ENCODE measurements at regions not wholly inside any gene's neighbourhood (a gene's known extent, or its start where the extent isn't known, plus 50 kb on each side); places are given as distances from the start of the nearest gene placed in this dataset.

- no peak overlapping the region for H3K18ac ChIP-seq (ENCODE audit: insufficient read length, low read depth, low read length)
- H3T11ph ChIP-seq (ENCODE audit: low read length), result no peak overlapping the region
- no peak overlapping the region for H3K4ac ChIP-seq (ENCODE audit: low read depth, low read length)
- H4K91ac ChIP-seq (ENCODE audit: insufficient read length, low read depth, low read length), result no peak overlapping the region
- no peaks in the 10 kb centered on the region for H4K20me1 ChIP-seq (ENCODE audit: control insufficient read depth, insufficient read depth, insufficient read length)
- H3K9me3 ChIP-seq (ENCODE audit: control insufficient read depth, low read depth, low read length), result no peaks in the 10 kb centered on the region
- no peak overlapping the region for H3K14ac ChIP-seq (ENCODE audit: insufficient read depth, low read length)
- H3K27me3 Mint-ChIP-seq (ENCODE audit: low read depth), result no peaks in the 10 kb centered on the region
- no peaks in the 10 kb centered on the region for H3K79me1 ChIP-seq (ENCODE audit: insufficient read depth, low read depth, low read length, poor library complexity, severe bottlenecking)
- H2AK5ac ChIP-seq (ENCODE audit: insufficient read length, low read length), result no peak overlapping the region
- DNase-seq, result no peak
- H2BK15ac ChIP-seq (ENCODE audit: low read depth, low read length), result no peak overlapping the region
- H3K79me2 ChIP-seq (ENCODE audit: insufficient read depth, low read length), result no peaks in the 10 kb centered on the region
- TF ChIP-seq CTCF (conservative IDR thresholded peaks at IDR 0.05), result no peak
- no peak overlapping the region for H3K56ac ChIP-seq (ENCODE audit: insufficient read length, low read depth, low read length)
- H3K27ac ChIP-seq (ENCODE audit: insufficient read length, low read depth, low read length), result no peak overlapping the region
- H3K4me1 ChIP-seq (ENCODE audit: insufficient read depth, low read length), result peaks cover 5% of the 10 kb centered on the region; the same call in 1 of the 2 replicates
- no peak overlapping the region for H4K5ac ChIP-seq (ENCODE audit: insufficient read length, low read depth, low read length)
- H3K23ac ChIP-seq (ENCODE audit: insufficient read length, low read depth, low read length), result no peak overlapping the region
- H2BK12ac ChIP-seq (ENCODE audit: insufficient read length, low read depth, low read length), result no peak overlapping the region
- H3K9ac ChIP-seq (ENCODE audit: extremely low read depth, insufficient read length, low read length), result no peak overlapping the region
- no peak overlapping the region for H3K4me3 Mint-ChIP-seq
- H2BK120ac ChIP-seq (ENCODE audit: low read depth, low read length, poor library complexity, severe bottlenecking), result no peak overlapping the region
- no peaks in the 10 kb centered on the region for H3K27me3 ChIP-seq (ENCODE audit: insufficient read depth, low read length)
- no peak overlapping the region for H2BK5ac ChIP-seq (ENCODE audit: insufficient read length, low read length)
- H3K4me2 ChIP-seq (ENCODE audit: insufficient read depth, insufficient read length, low read length), result no peak overlapping the region
- no peaks in the 10 kb centered on the region for H3K23me2 ChIP-seq (ENCODE audit: insufficient read length, low read depth, low read length, poor library complexity, severe bottlenecking)
- H2BK20ac ChIP-seq (ENCODE audit: low read depth, low read length, poor library complexity, severe bottlenecking), result no peak overlapping the region
- H2AFZ ChIP-seq (ENCODE audit: low read length), result no peak overlapping the region
- no peaks in the 10 kb centered on the region for H3K9me3 Mint-ChIP-seq
- WGBS (ENCODE audit: extremely low coverage, insufficient read length, low lambda C conversion rate), result no CpG with 5 or more reads among the region's 4 CpGs
- H3K36me3 Mint-ChIP-seq (ENCODE audit: insufficient read depth in 1 of 3, low read depth in 3 of 3), result no peaks in the 10 kb centered on the region
- peak overlapping the region; percentile 3 to 56 (median 55); a peak in 3 of 7 replicates for H3K27ac Mint-ChIP-seq
- H4K8ac ChIP-seq (replicated peaks; ENCODE audit: insufficient read length, low read depth, low read length), result no peak overlapping the region
- H3K4me1 Mint-ChIP-seq, result peaks cover 13% of the 10 kb centered on the region in 2 experiments
Measured at GRCh38 chr1:70888722-70889121, 158.9 kb downstream of the PTGER3 start.

Data from H9 (cell line).